ENCODE measurements at regions not wholly inside any gene's neighbourhood (a gene's known extent, or its start where the extent isn't known, plus 50 kb on each side); places are given as distances from the start of the nearest gene placed in this dataset.
A peak's percentile ranks its signal among the peaks of the same experiment; 100 is the strongest.

GRCh38 chr14:55734731-55735130, 154.7 kb downstream of the KTN1 start:
- no peak for TF ChIP-seq CTCF (IDR thresholded peaks at IDR 0.05)
- TF ChIP-seq POLR2A (IDR thresholded peaks at IDR 0.05) = no peak
- H3K27ac ChIP-seq = no peak overlapping the region
- H3K36me3 ChIP-seq = no peaks in the 10 kb centered on the region
- intact Hi-C loops (cut with DNase I) = no loop called here
- no peaks in the 10 kb centered on the region for H3K27me3 ChIP-seq
- H3K4me3 ChIP-seq (replicated peaks in 1 of 3) = no peak overlapping the region
- no peak for DNase-seq
- H3K9me3 ChIP-seq = no peaks in the 10 kb centered on the region
- peaks cover 0 to 4% of the 10 kb centered on the region in 2 donors for H3K4me1 ChIP-seq

GRCh38 chr14:55739967-55740648, 160.1 kb downstream of the KTN1 start:
- Histone ChIP-seq H3K27ac (no peak overlapping the region), H3K4me3 (replicated peaks in 1 of 3) (no peak overlapping the region), H3K9me3 (no peaks in the 10 kb centered on the region), H3K27me3 (no peaks in the 10 kb centered on the region), H3K4me1 (peaks cover 12 to 14% of the 10 kb centered on the region in 2 donors), H3K36me3 (no peaks in the 10 kb centered on the region)
- TF ChIP-seq CTCF (IDR thresholded peaks at IDR 0.05) = no peak
- 34 to 48% methylated on average over 3 to 6 of the region's 6 CpGs for WGBS, 2 donors
- intact Hi-C loops (cut with DNase I) = no loop called here
- DNase-seq = peak; percentile 26 to 27

- no peak for DNase-seq
- H3K27ac ChIP-seq = no peak overlapping the region
- intact Hi-C loops (cut with DNase I) = no loop called here
- 96% methylated on average over 3 of the region's 3 CpGs for WGBS, 2 donors
- peaks cover 12 to 14% of the 10 kb centered on the region in 2 donors for H3K4me1 ChIP-seq
- H3K27me3 ChIP-seq = no peaks in the 10 kb centered on the region
- no peak for TF ChIP-seq CTCF (IDR thresholded peaks at IDR 0.05)
- H3K4me3 ChIP-seq (replicated peaks in 1 of 3) = no peak overlapping the region
- H3K36me3 ChIP-seq = no peaks in the 10 kb centered on the region
- no peaks in the 10 kb centered on the region for H3K9me3 ChIP-seq
Observed at GRCh38 chr14:55740649-55740989, 160.6 kb downstream of the KTN1 start.

GRCh38 chr14:55741240-55741639, 161.2 kb downstream of the KTN1 start:
- H3K36me3 ChIP-seq = no peaks in the 10 kb centered on the region
- intact Hi-C loops (cut with DNase I) = no loop called here
- no peak overlapping the region for H3K4me3 ChIP-seq (replicated peaks in 1 of 3)
- no peaks in the 10 kb centered on the region for H3K27me3 ChIP-seq
- H3K4me1 ChIP-seq = peaks cover 12 to 14% of the 10 kb centered on the region in 2 donors
- H3K27ac ChIP-seq = no peak overlapping the region
- H3K9me3 ChIP-seq = no peaks in the 10 kb centered on the region
- TF ChIP-seq CTCF (IDR thresholded peaks at IDR 0.05) = no peak
- TF ChIP-seq POLR2A (IDR thresholded peaks at IDR 0.05) = no peak
- DNase-seq = no peak
- WGBS, 2 donors = 87 to 95% methylated on average over 5 of the region's 5 CpGs

- Histone ChIP-seq H3K4me3 (replicated peaks in 1 of 3) (no peak overlapping the region), H3K27me3 (no peaks in the 10 kb centered on the region), H3K9me3 (no peaks in the 10 kb centered on the region), H3K27ac (no peak overlapping the region), H3K36me3 (no peaks in the 10 kb centered on the region), H3K4me1 (peaks cover 12 to 14% of the 10 kb centered on the region in 2 donors)
- intact Hi-C loops (cut with DNase I) = no loop called here
- no peak for TF ChIP-seq CTCF (IDR thresholded peaks at IDR 0.05)
- TF ChIP-seq POLR2A (IDR thresholded peaks at IDR 0.05) = no peak
- WGBS, 2 donors = 94 to 96% methylated on average over 6 of the region's 6 CpGs
- DNase-seq = no peak
Observed at GRCh38 chr14:55743551-55743950, 163.5 kb downstream of the KTN1 start.

Measured in thyroid gland (tissue), 4 donors.